ENCODE measurements at regions not wholly inside any gene's neighbourhood (a gene's known extent, or its start where the extent isn't known, plus 50 kb on each side); places are given as distances from the start of the nearest gene placed in this dataset.

DNA sequence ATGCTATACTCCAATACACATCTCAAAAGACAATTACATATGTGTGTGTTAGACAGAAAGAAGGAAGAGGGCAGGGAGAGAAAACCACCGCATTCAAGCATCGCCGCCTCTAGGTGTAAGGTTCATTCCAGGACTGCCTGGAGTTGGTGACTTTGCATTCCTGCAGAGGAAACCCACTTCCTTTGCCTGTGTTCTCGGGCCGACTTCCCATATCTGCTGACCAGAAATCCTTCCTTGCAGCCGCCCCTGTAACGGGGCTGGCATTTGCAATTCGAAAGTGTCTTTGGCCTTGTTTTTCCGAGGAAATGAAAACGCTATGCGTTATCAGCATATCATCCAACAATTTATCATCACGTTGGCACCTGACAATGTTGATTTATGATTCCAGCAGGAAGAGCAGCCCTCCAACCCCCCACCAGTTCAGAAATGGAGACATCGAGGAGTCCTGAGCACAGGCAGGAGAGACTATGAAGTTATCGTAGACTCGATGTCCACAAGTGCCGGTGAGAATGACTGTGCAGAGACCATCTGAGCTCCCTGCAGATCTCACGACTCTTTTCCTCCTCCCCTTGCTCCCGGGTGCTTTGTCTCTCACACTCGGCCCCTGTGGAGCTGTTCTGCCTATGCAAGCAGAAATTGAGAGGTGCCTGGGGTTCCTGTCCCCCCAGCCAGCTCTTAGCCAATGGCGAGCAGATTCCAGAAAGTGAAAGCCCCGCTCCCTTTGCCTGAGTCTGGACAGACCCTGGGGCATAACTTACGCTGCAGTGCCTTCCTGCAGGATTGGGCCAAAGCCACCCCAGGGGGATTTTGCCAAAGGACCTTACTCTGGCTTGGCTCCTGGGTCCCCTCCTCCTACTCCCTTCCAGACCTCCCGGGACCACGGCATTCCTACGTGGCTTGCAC is 68.9 kb upstream of the FOXK1 start:
- H3K4me3 Mint-ChIP-seq, result peak overlapping the region; percentile 42 to 50

More for the DNA sequence above, 68.9 kb upstream of the FOXK1 start:
- Histone ChIP-seq H2BK12ac (ENCODE audit: insufficient read length, low read depth, low read length) (no peak overlapping the region), H3K9me3 (ENCODE audit: control insufficient read depth, low read depth, low read length) (no peaks in the 10 kb centered on the region), H2AK5ac (ENCODE audit: insufficient read length, low read length) (no peak overlapping the region), H2AFZ (ENCODE audit: low read length) (no peak overlapping the region), H4K20me1 (ENCODE audit: control insufficient read depth, insufficient read depth, insufficient read length) (no peaks in the 10 kb centered on the region), H2BK120ac (ENCODE audit: low read depth, low read length, poor library complexity, severe bottlenecking) (no peak overlapping the region), H3K23me2 (ENCODE audit: insufficient read length, low read depth, low read length, poor library complexity, severe bottlenecking) (no peaks in the 10 kb centered on the region), H3K79me2 (ENCODE audit: insufficient read depth, low read length) (no peaks in the 10 kb centered on the region), H2BK5ac (ENCODE audit: insufficient read length, low read length) (no peak overlapping the region), H3K27me3 (ENCODE audit: insufficient read depth, low read length) (no peaks in the 10 kb centered on the region), H2BK20ac (ENCODE audit: low read depth, low read length, poor library complexity, severe bottlenecking) (no peak overlapping the region), H3K27ac (ENCODE audit: insufficient read length, low read depth, low read length) (no peak overlapping the region), H2BK15ac (ENCODE audit: low read depth, low read length) (no peak overlapping the region), H3K14ac (ENCODE audit: insufficient read depth, low read length) (no peak overlapping the region), H3K4me1 (ENCODE audit: insufficient read depth, low read length) (no peaks in the 10 kb centered on the region), H4K5ac (ENCODE audit: insufficient read length, low read depth, low read length) (no peak overlapping the region), H3K4ac (ENCODE audit: low read depth, low read length) (no peak overlapping the region), H4K8ac (replicated peaks; ENCODE audit: insufficient read length, low read depth, low read length) (no peak overlapping the region), H3K4me2 (ENCODE audit: insufficient read depth, insufficient read length, low read length) (peak overlapping the region; percentile 4), H3K79me1 (ENCODE audit: insufficient read depth, low read depth, low read length, poor library complexity, severe bottlenecking) (no peaks in the 10 kb centered on the region), H3K9ac (ENCODE audit: extremely low read depth, insufficient read length, low read length) (no peak overlapping the region), H3K18ac (ENCODE audit: insufficient read length, low read depth, low read length) (no peak overlapping the region), H3T11ph (ENCODE audit: low read length) (no peak overlapping the region), H4K91ac (ENCODE audit: insufficient read length, low read depth, low read length) (no peak overlapping the region), H3K23ac (ENCODE audit: insufficient read length, low read depth, low read length) (no peak overlapping the region), H3K56ac (ENCODE audit: insufficient read length, low read depth, low read length) (no peak overlapping the region)
- H3K36me3 Mint-ChIP-seq (ENCODE audit: insufficient read depth in 1 of 3, low read depth in 3 of 3), result no peaks in the 10 kb centered on the region; a peak in 2 of 7 replicates
- H3K9me3 Mint-ChIP-seq, result peaks cover 0 to 10% of the 10 kb centered on the region in 2 experiments; a peak in 1 of 5 replicates
- DNase-seq, result peak; percentile 50
- peaks cover 14% of the 10 kb centered on the region in 2 experiments for H3K4me1 Mint-ChIP-seq
- no CpG with 5 or more reads among the region's 25 CpGs for WGBS (ENCODE audit: extremely low coverage, insufficient read length, low lambda C conversion rate)
- H3K27me3 Mint-ChIP-seq (ENCODE audit: low read depth), result peaks cover 4% of the 10 kb centered on the region
- H3K27ac Mint-ChIP-seq, result peak overlapping the region in 2 of 3 experiments; percentile 55 to 89; a peak in 5 of 7 replicates
- TF ChIP-seq, protein P1, sequence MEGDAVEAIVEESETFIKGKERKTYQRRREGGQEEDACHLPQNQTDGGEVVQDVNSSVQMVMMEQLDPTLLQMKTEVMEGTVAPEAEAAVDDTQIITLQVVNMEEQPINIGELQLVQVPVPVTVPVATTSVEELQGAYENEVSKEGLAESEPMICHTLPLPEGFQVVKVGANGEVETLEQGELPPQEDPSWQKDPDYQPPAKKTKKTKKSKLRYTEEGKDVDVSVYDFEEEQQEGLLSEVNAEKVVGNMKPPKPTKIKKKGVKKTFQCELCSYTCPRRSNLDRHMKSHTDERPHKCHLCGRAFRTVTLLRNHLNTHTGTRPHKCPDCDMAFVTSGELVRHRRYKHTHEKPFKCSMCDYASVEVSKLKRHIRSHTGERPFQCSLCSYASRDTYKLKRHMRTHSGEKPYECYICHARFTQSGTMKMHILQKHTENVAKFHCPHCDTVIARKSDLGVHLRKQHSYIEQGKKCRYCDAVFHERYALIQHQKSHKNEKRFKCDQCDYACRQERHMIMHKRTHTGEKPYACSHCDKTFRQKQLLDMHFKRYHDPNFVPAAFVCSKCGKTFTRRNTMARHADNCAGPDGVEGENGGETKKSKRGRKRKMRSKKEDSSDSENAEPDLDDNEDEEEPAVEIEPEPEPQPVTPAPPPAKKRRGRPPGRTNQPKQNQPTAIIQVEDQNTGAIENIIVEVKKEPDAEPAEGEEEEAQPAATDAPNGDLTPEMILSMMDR (conservative IDR thresholded peaks at IDR 0.05), result no peak

Data from H9 (cell line).